MCF 10A (cell line): ENCODE measurements at regions not wholly inside any gene's neighbourhood (a gene's known extent, or its start where the extent isn't known, plus 50 kb on each side); places are given as distances from the start of the nearest gene placed in this dataset.

Experiments used
- BruUV-seq: library from RNA; stranded (reverse); fragments of 400-500 nt; replicated peaks from 2 replicates; lab custom pipeline; 2021; lab: Mats Ljungman, UMichigan
- CTCF ChIA-PET: fragments of 300-600 bp; sonication (Branson Sonifier 250); formaldehyde crosslinking; extraction: SDS; loops from one replicate; lab custom pipeline; 2021; ENCODE audit warnings: antibody characterized with exemption, inconsistent platforms; lab: Yijun Ruan, JAX
- POLR2A ChIA-PET: fragments of 300-600, 350-650 bp; sonication (Branson Sonifier 250); formaldehyde crosslinking; extraction: SDS; loops from one replicate; lab custom pipeline; 2020; ENCODE audit warnings: antibody characterized with exemption, inconsistent platforms; lab: Yijun Ruan, JAX
- DNase-seq: peaks from one replicate; pipeline ENCODE4 v3.0.0-alpha.2; 2018; ENCODE audit not compliant: unreplicated experiment
- H3K27ac Mint-ChIP-seq: one replicate; pipeline ENCODE4 v1.8.0; 2022; ENCODE audit warnings: mild to moderate bottlenecking, low read depth, mixed read lengths; ENCODE audit not compliant: unreplicated experiment
- H3K27me3 Mint-ChIP-seq: one replicate; pipeline ENCODE4 v1.8.0; 2022; ENCODE audit warnings: mixed read lengths; ENCODE audit not compliant: insufficient read depth, unreplicated experiment
- H3K36me3 Mint-ChIP-seq: one replicate; pipeline ENCODE4 v1.8.0; 2022; ENCODE audit warnings: mild to moderate bottlenecking, moderate library complexity, mixed read lengths; ENCODE audit not compliant: insufficient read depth, unreplicated experiment
- H3K4me1 Mint-ChIP-seq: one replicate; pipeline ENCODE4 v1.8.0; 2022; ENCODE audit warnings: mixed read lengths; ENCODE audit not compliant: insufficient read depth, unreplicated experiment
- H3K4me3 Mint-ChIP-seq: one replicate; pipeline ENCODE4 v1.8.0; 2022; ENCODE audit warnings: mild to moderate bottlenecking, moderate library complexity, mixed read lengths; ENCODE audit not compliant: unreplicated experiment
- H3K9me3 Mint-ChIP-seq: one replicate; pipeline ENCODE4 v1.8.0; 2022; ENCODE audit warnings: mixed read lengths; ENCODE audit not compliant: unreplicated experiment
- CTCF ChIP-seq: fragments of 200-600 bp; IDR thresholded peaks from one replicate; pipeline ENCODE4 v1.8.0; 2022; ENCODE audit warnings: antibody characterized with exemption, mild to moderate bottlenecking; ENCODE audit not compliant: unreplicated experiment
- intact Hi-C: fragments of 100-400 bp; cut with micrococcal nuclease; formaldehyde crosslinking; loops from 2 replicates; pipeline ENCODE4 v1.14.1; 2022

GRCh38 chr15:39230908-39231285 is 350.0 kb upstream of the THBS1 start:
- no peak overlapping the region for H3K4me3 Mint-ChIP-seq
- DNase-seq, result no peak
- H3K9me3 Mint-ChIP-seq, result no peaks in the 10 kb centered on the region
- peak overlapping the region; percentile 13 for H3K27ac Mint-ChIP-seq
- H3K4me1 Mint-ChIP-seq, result peaks cover 48% of the 10 kb centered on the region
- no TSS peak for BruUV-seq
- no peaks in the 10 kb centered on the region for H3K36me3 Mint-ChIP-seq
- no peaks in the 10 kb centered on the region for H3K27me3 Mint-ChIP-seq
- POLR2A ChIA-PET, result no interaction called here
- no peak for TF ChIP-seq CTCF
- intact Hi-C loops, result no loop called here
- CTCF ChIA-PET, result no interaction called here

GRCh38 chr15:39232512-39232911 is 348.4 kb upstream of the THBS1 start:
- Mint-ChIP-seq H3K27me3 (no peaks in the 10 kb centered on the region), H3K36me3 (no peaks in the 10 kb centered on the region), H3K4me1 (peaks cover 44% of the 10 kb centered on the region), H3K9me3 (no peaks in the 10 kb centered on the region), H3K27ac (peak overlapping the region; percentile 42), H3K4me3 (no peak overlapping the region)
- POLR2A ChIA-PET, result no interaction called here
- BruUV-seq, result no TSS peak
- intact Hi-C loops, result no loop called here
- no peak for TF ChIP-seq CTCF
- CTCF ChIA-PET, result interaction anchor here (0.6 kb wide), 1 partner anchor 28 kb away, joined by 5 read pairs; no protein-coding TSS in a partner anchor
- DNase-seq, result peak; percentile 65

GRCh38 chr15:39235084-39235795 is 345.6 kb upstream of the THBS1 start:
- H3K9me3 Mint-ChIP-seq, result no peaks in the 10 kb centered on the region
- POLR2A ChIA-PET, result interaction anchor here (1.7 kb wide), 1 partner anchor 37 kb away, joined by 4 read pairs; no protein-coding TSS in a partner anchor
- CTCF ChIA-PET, result interaction anchor here (0.6 to 0.7 kb wide), 5 partner anchors 30 to 401 kb away, joined by 3 to 4 read pairs (median 3); no protein-coding TSS in a partner anchor
- H3K27me3 Mint-ChIP-seq, result no peaks in the 10 kb centered on the region
- intact Hi-C loops, result no loop called here
- no TSS peak for BruUV-seq
- peak; percentile 21 for DNase-seq
- peak overlapping the region; percentile 49 for H3K27ac Mint-ChIP-seq
- peaks cover 44% of the 10 kb centered on the region for H3K4me1 Mint-ChIP-seq
- H3K36me3 Mint-ChIP-seq, result no peaks in the 10 kb centered on the region
- no peak overlapping the region for H3K4me3 Mint-ChIP-seq
- TF ChIP-seq CTCF, result no peak

- no peaks in the 10 kb centered on the region for H3K9me3 Mint-ChIP-seq
- intact Hi-C loops, result no loop called here
- POLR2A ChIA-PET, result no interaction called here
Observed at GRCh38 chr15:39236375-39236774, 344.5 kb upstream of the THBS1 start.

More at GRCh38 chr15:39236375-39236774, 344.5 kb upstream of the THBS1 start:
- H3K4me3 Mint-ChIP-seq, result no peak overlapping the region
- DNase-seq, result no peak
- no peaks in the 10 kb centered on the region for H3K27me3 Mint-ChIP-seq
- CTCF ChIA-PET, result no interaction called here
- no peaks in the 10 kb centered on the region for H3K36me3 Mint-ChIP-seq
- TF ChIP-seq CTCF, result no peak
- BruUV-seq, result no TSS peak
- no peak overlapping the region for H3K27ac Mint-ChIP-seq
- peaks cover 38% of the 10 kb centered on the region for H3K4me1 Mint-ChIP-seq
